Activated T-cell treated with anti-CD3 and anti-CD28 coated beads, Interleukin-2, amount 50 U/mL, for 4 hours (primary cell): ENCODE measurements at regions not wholly inside any gene's neighbourhood (a gene's known extent, or its start where the extent isn't known, plus 50 kb on each side); places are given as distances from the start of the nearest gene placed in this dataset.
A peak's percentile ranks its signal among the peaks of the same experiment; 100 is the strongest.

Experiments
- ATAC-seq, 2 donors: fragments of 200-7000 bp; cut with Tn5 transposase; one replicate each; pipeline ENCODE4 v1.10.0; 2021
- DNase-seq: peaks from one replicate; pipeline ENCODE4 v3.0.0-alpha.2; 2020
- H3K27me3 Mint-ChIP-seq: one replicate; pipeline ENCODE4 v1.8.0; 2021; ENCODE audit warnings: low read depth, mixed read lengths
- H3K36me3 Mint-ChIP-seq: one replicate; pipeline ENCODE4 v1.8.0; 2022; ENCODE audit warnings: mixed read lengths; ENCODE audit not compliant: insufficient read depth
- H3K4me1 Mint-ChIP-seq: one replicate; pipeline ENCODE4 v1.8.0; 2021; ENCODE audit warnings: low read depth, mixed read lengths
- H3K4me3 Mint-ChIP-seq: one replicate; pipeline ENCODE4 v1.8.0; 2021; ENCODE audit warnings: mild to moderate bottlenecking, moderate library complexity, mixed read lengths
- H3K9me3 Mint-ChIP-seq: one replicate; pipeline ENCODE4 v1.8.0; 2021; ENCODE audit warnings: mixed read lengths

- Mint-ChIP-seq H3K36me3 (no peaks in the 10 kb centered on the region), H3K4me1 (no peaks in the 10 kb centered on the region), H3K4me3 (no peak overlapping the region), H3K27me3 (no peaks in the 10 kb centered on the region), H3K9me3 (no peaks in the 10 kb centered on the region)
- DNase-seq (no peak), ATAC-seq (no peak)
Measured at GRCh38 chr5:66529182-66529581, 67.0 kb upstream of the MAST4 start.

DNA sequence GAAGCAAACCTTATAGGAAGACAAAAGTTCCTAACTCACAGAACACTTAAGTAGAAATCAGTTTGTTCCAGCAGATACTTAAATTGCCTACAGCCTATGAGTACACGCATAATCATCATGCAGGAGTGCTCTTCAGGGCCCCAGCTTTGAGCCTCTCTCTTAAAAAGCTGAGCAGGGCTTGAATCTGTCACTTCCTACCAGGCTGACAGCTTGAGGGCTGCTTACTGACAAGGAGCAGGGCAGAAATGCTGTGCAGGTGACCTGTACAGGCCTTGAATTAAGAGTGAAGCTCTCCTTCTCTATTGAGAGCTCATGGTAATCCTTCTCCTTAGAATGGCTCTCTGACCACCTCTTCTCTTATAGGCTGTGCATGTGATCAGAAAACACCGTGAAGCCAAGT, 66.5 kb upstream of the MAST4 start:
- Mint-ChIP-seq H3K9me3 (no peaks in the 10 kb centered on the region), H3K36me3 (no peaks in the 10 kb centered on the region), H3K27me3 (no peaks in the 10 kb centered on the region), H3K4me1 (no peaks in the 10 kb centered on the region), H3K4me3 (no peak overlapping the region)
- ATAC-seq (no peak), DNase-seq (no peak)

DNA sequence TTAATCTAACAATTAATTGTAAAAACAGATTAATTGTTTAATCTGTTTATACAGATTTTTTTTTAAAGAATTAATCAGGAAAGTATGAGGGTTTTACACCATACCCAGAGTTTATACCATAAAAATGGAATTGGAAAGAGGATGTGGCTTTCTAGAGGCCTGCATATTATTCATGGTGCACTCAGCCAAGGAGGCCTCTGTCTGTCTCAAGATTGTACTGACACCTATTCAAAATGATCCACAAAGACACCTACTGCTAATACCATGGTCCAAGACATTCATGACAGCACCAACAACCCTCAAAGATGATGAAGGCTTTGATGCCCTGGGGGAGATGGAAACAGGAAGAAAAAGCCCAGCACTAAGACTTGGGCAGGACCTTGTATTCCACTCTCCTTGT, 58.1 kb upstream of the MAST4 start:
- Mint-ChIP-seq H3K4me3 (no peak overlapping the region), H3K27me3 (peaks cover 5% of the 10 kb centered on the region), H3K4me1 (peaks cover 2% of the 10 kb centered on the region), H3K36me3 (no peaks in the 10 kb centered on the region), H3K9me3 (no peaks in the 10 kb centered on the region)
- no peak for ATAC-seq
- DNase-seq = no peak

- H3K4me1 Mint-ChIP-seq = peaks cover 2% of the 10 kb centered on the region
- H3K36me3 Mint-ChIP-seq = no peaks in the 10 kb centered on the region
- no peak for ATAC-seq
- H3K27me3 Mint-ChIP-seq = peaks cover 5% of the 10 kb centered on the region
- H3K4me3 Mint-ChIP-seq = no peak overlapping the region
- no peaks in the 10 kb centered on the region for H3K9me3 Mint-ChIP-seq
- DNase-seq = no peak
Measured at GRCh38 chr5:66538531-66538930, 57.7 kb upstream of the MAST4 start.

DNA sequence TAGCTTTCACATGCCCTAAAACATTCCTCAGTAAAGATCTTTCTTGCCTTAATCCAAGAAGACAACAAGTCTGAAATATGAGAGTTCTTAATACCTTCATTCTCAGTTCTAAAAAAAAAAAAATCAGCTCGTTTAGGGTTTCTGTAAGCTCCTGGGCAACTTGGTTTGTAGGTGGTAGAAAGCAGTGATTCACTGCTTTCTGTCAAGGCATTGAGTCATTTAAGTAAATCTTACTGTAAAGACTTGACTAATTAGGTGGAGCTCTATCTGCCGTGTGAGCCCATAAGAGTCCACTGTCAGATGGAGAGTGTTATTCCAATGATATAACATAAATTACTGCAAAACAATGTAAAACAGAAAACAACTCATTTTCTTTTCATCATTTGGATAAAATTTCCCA, 56.1 kb upstream of the MAST4 start:
- DNase-seq = no peak
- Mint-ChIP-seq H3K27me3 (peaks cover 4% of the 10 kb centered on the region), H3K36me3 (no peaks in the 10 kb centered on the region), H3K9me3 (no peaks in the 10 kb centered on the region), H3K4me3 (no peak overlapping the region), H3K4me1 (peaks cover 2% of the 10 kb centered on the region)
- peak; percentile 93 to 94 for ATAC-seq

DNA sequence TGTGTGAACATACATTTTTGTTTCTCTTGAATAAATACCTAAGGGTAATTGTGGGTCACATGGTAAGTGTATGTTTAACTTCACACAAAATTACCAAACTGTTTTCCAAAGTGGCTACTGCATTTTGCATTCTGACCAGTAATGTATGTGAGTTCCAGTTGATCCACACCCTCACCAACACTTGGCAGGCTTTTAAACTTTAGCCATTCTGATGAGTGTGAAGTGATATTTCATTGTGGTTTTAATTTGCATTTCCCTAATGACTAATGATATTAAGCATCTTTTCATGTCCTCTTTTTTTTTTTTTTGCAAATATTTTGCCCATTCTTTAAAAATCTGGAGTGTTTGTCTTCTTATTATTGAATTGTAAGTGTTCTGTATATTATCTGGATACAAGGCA, 53.5 kb upstream of the MAST4 start:
- no peak overlapping the region for H3K4me3 Mint-ChIP-seq
- DNase-seq (no peak), ATAC-seq (no peak)
- peaks cover 2% of the 10 kb centered on the region for H3K4me1 Mint-ChIP-seq
- no peaks in the 10 kb centered on the region for H3K9me3 Mint-ChIP-seq
- no peaks in the 10 kb centered on the region for H3K27me3 Mint-ChIP-seq
- H3K36me3 Mint-ChIP-seq = no peaks in the 10 kb centered on the region
